ENCODE measurements at regions not wholly inside any gene's neighbourhood (a gene's known extent, or its start where the extent isn't known, plus 50 kb on each side); places are given as distances from the start of the nearest gene placed in this dataset.
A peak's percentile ranks its signal among the peaks of the same experiment; 100 is the strongest.

DNA sequence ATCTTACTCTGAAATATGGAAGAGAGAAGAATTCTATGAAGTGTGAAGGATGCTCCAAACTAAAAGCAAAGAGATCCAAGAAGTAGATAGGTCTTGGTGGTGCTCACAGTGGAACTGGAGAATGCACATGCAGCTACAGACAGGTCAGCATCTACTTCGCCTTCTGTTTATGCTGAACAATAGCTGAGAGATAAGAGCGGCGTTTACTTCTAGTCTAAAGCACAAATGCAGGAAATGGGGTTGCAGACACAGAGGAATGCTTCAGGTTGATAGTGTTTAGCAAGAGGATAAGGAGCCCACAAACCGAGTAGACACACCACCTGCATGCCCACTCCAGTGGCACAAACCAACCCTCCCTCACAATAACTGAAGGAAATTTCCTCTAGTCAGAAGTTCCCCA lies 180.0 kb upstream of the RGMB start:
- no peak for DNase-seq (ENCODE audit: low read depth)
- TF ChIP-seq, protein P1, sequence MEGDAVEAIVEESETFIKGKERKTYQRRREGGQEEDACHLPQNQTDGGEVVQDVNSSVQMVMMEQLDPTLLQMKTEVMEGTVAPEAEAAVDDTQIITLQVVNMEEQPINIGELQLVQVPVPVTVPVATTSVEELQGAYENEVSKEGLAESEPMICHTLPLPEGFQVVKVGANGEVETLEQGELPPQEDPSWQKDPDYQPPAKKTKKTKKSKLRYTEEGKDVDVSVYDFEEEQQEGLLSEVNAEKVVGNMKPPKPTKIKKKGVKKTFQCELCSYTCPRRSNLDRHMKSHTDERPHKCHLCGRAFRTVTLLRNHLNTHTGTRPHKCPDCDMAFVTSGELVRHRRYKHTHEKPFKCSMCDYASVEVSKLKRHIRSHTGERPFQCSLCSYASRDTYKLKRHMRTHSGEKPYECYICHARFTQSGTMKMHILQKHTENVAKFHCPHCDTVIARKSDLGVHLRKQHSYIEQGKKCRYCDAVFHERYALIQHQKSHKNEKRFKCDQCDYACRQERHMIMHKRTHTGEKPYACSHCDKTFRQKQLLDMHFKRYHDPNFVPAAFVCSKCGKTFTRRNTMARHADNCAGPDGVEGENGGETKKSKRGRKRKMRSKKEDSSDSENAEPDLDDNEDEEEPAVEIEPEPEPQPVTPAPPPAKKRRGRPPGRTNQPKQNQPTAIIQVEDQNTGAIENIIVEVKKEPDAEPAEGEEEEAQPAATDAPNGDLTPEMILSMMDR (conservative IDR thresholded peaks at IDR 0.05; ENCODE audit: low read length), result no peak
- no peak overlapping the region for H3K4me3 ChIP-seq (ENCODE audit: low read length)

DNA sequence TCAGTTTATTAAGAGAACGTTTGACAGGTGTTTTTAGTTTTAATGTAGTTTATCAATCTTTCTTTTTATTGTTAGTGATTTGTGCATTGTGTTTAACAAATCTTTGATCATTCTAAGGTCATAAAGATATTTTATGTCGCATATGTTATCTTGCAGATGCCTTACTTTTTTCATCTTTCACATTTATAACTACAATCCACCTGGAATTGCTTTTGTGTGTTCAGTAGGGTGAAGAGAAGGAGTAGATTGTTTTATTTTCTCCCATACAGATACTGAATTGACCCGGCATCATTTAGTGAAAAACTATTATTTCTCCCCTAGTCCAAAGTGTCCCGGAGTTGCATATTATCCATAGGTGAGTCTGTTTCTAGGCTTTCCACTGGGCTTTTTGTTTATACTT lies 179.4 kb upstream of the RGMB start:
- no peak for DNase-seq (ENCODE audit: low read depth)
- H3K4me3 ChIP-seq (ENCODE audit: low read length), result no peak overlapping the region
- TF ChIP-seq, protein P1 (conservative IDR thresholded peaks at IDR 0.05; ENCODE audit: low read length), result no peak

DNA sequence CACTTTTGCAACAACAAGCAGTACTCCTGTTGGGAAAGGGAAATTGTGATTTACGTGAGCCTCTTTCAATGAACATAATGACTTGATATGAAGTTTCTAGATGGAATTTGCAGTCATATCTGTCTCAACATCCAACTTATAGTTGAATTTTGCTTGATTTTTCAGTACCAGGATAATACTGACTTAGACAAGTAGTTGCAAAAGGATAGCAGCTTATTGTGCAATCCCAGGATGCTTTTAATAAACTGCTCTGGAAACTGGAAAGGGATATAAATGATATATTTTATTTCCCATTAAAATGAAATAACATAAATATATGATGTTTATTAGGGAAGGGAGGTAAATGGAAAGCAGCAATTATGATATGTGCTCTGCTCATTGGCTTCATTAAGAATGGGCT lies 174.4 kb upstream of the RGMB start:
- TF ChIP-seq, protein P1 (conservative IDR thresholded peaks at IDR 0.05; ENCODE audit: low read length), result no peak
- DNase-seq (ENCODE audit: low read depth), result peak; percentile 34
- no peak overlapping the region for H3K4me3 ChIP-seq (ENCODE audit: low read length)

DNA sequence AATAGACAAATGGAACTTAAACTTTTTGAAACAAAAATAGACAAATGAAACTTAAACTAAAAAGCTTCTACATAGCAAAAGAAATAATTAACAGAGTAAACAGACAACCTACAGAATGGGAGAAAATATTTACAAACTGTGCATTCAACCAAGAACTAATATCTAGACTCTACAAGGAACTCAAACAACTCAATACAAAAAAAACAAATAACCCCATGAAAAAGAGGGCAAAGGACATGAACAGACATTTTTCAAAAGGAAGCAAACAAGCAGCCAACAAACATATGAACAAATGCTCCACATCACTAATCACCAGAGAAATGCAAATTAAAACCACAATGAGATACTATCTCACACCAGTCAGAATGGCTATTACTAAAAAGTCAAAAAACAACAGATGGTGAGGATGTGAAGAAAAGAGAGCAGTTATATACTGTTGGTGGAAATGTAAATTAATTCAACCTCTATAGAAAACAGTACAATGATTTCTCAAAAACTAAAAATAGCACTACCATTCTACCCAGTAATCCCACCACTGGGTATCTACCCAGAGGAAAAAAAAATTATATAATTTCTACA lies 170.8 kb upstream of the RGMB start:
- TF ChIP-seq, protein P1 (conservative IDR thresholded peaks at IDR 0.05; ENCODE audit: low read length), result no peak
- H3K4me3 ChIP-seq (ENCODE audit: low read length), result no peak overlapping the region
- DNase-seq (ENCODE audit: low read depth), result no peak

DNA sequence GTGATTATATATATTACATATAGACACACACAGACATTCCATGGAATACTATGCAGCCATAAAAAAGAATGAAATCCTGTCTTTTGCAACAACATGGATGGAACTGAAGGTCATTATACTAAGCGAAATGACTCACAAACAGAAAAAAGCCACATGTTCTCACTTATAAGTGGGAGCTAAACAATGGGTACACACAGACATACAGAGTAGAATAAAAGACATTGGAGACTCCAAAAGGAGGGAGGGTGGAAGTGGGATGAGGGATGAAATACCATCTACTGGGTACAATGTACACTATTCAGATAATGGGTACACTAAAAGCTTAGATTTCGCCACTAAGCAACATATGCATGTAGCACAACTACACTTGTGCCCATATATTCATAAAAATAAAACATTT lies 170.0 kb upstream of the RGMB start:
- TF ChIP-seq, protein P1 (conservative IDR thresholded peaks at IDR 0.05; ENCODE audit: low read length), result no peak
- no peak for DNase-seq (ENCODE audit: low read depth)
- no peak overlapping the region for H3K4me3 ChIP-seq (ENCODE audit: low read length)

DNA sequence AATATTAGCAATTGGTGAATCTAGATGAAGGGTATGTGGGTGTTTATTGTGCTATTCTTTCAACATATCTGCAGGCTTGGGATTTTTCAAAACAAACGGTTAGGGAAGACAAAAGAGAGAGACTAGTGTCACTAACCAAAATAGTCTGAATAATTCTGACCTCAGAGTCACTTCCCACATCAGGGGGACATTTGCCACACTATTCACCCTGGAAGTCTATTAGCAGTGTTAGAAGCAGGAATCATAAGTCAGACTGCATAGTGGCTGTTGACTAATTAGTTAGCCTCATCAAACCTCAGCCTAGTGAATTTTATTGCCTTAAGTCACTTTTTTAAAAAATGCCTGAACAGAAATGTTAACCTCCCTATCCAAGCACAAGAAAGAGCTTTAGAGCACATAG lies 169.2 kb upstream of the RGMB start:
- DNase-seq (ENCODE audit: low read depth), result no peak
- no peak overlapping the region for H3K4me3 ChIP-seq (ENCODE audit: low read length)
- TF ChIP-seq, protein P1 (conservative IDR thresholded peaks at IDR 0.05; ENCODE audit: low read length), result no peak

DNA sequence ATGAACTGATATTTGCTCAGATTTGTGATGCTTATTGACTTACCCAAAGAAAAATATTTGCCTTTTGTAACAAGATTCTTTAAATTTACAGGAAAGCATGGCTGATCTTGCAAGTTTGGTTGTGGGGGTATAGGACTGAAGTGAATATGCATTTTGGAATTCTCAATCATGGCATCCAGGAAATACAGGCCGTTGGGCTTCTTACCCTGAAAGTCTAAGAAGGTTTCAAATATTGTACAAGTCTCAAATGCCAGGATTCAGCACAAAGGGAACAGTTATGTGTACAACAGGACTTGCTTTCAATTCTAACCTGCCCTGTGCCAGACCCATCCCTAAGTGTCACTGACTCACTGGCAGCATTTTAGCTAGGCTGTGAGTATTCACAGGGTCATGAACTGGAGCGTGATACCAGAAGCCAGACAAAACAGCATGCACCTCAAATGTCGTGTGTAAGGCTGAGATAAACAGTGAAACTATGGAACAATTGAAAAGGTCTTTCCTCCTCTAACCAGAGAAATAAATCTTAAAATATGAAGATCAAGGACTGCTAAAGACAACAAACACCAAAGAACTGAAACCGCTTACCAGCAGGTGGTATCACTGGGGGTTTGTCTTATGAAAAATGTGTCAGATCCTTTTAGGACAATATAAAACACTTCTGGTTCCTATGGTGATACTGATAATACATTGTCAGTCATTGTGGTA lies 168.6 kb upstream of the RGMB start:
- H3K4me3 ChIP-seq (ENCODE audit: low read length), result no peak overlapping the region
- no peak for DNase-seq (ENCODE audit: low read depth)
- TF ChIP-seq, protein P1 (conservative IDR thresholded peaks at IDR 0.05; ENCODE audit: low read length), result no peak
